ENCODE measurements at regions not wholly inside any gene's neighbourhood (a gene's known extent, or its start where the extent isn't known, plus 50 kb on each side); places are given as distances from the start of the nearest gene placed in this dataset.

- H3K4me3 Mint-ChIP-seq = no peak overlapping the region
- H3K27ac Mint-ChIP-seq = no peak overlapping the region
- DNase-seq = no peak
- no peaks in the 10 kb centered on the region; the same call in 1 of the 2 replicates for H3K27me3 Mint-ChIP-seq (ENCODE audit: insufficient read depth)
- no peaks in the 10 kb centered on the region for H3K4me1 Mint-ChIP-seq (ENCODE audit: low read depth)
- TF ChIP-seq CTCF (IDR thresholded peaks at IDR 0.05) = no peak
- H3K36me3 Mint-ChIP-seq (ENCODE audit: low read depth) = no peaks in the 10 kb centered on the region
- peaks cover 11% of the 10 kb centered on the region for H3K9me3 Mint-ChIP-seq
Measured at GRCh38 chr5:30959238-30959637, 234.2 kb upstream of the CDH6 start.

DNA sequence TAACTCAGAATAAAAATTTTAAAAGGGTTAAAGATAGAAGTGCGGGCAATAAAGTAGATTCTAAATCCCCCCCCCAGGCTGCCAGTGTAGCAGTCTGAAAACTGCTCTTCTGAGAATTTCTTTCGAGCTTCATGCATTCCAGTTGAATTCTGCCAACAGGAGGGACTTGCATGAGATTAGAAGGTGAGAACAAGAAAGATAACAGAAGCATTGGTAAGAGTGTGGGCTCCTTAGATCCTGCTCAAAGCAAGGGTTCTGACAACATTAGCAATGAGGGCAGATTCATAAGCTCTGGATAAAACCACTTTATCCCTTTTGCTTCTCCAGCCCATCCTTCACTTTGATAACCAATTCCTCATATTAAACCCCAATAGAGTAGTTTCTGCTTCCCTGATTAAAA, 235.9 kb upstream of the CDH6 start:
- Mint-ChIP-seq H3K4me3 (no peak overlapping the region), H3K9me3 (peaks cover 11% of the 10 kb centered on the region), H3K4me1 (ENCODE audit: low read depth) (no peaks in the 10 kb centered on the region), H3K27me3 (ENCODE audit: insufficient read depth) (no peaks in the 10 kb centered on the region), H3K36me3 (ENCODE audit: low read depth) (no peaks in the 10 kb centered on the region), H3K27ac (no peak overlapping the region)
- TF ChIP-seq CTCF (IDR thresholded peaks at IDR 0.05) = no peak
- DNase-seq = no peak

- DNase-seq = no peak
- peaks cover 15% of the 10 kb centered on the region for H3K9me3 Mint-ChIP-seq
- TF ChIP-seq CTCF (IDR thresholded peaks at IDR 0.05) = no peak
- H3K27ac Mint-ChIP-seq = no peak overlapping the region
- no peaks in the 10 kb centered on the region for H3K4me1 Mint-ChIP-seq (ENCODE audit: low read depth)
- H3K4me3 Mint-ChIP-seq = no peak overlapping the region
- no peaks in the 10 kb centered on the region for H3K36me3 Mint-ChIP-seq (ENCODE audit: low read depth)
- no peaks in the 10 kb centered on the region for H3K27me3 Mint-ChIP-seq (ENCODE audit: insufficient read depth)
Measured at GRCh38 chr5:30956251-30956650, 237.2 kb upstream of the CDH6 start.

DNA sequence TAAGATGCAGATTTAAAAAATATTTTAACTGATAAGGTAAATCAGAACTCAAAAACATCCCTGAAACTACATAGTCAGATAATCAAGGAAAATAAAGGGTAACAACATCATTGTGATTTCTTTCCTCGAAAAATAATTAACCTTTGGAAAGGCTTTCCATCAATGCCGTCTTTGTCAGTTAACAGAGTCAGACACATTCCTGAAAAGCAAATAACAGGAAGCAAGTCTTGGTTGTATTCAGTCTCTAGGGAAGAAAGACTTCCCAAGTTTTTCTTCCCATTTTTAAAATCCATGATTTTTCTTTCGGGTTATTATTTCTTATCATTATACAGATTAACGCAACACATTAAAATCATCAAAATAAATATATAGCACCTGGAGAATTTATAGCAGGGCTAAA, 256.4 kb upstream of the CDH6 start:
- peaks cover 4% of the 10 kb centered on the region; the same call in 1 of the 2 replicates for H3K4me1 Mint-ChIP-seq (ENCODE audit: low read depth)
- no peak overlapping the region for H3K27ac Mint-ChIP-seq
- TF ChIP-seq CTCF (IDR thresholded peaks at IDR 0.05) = no peak
- DNase-seq = no peak
- no peaks in the 10 kb centered on the region for H3K36me3 Mint-ChIP-seq (ENCODE audit: low read depth)
- H3K9me3 Mint-ChIP-seq = no peaks in the 10 kb centered on the region; the same call in 1 of the 2 replicates
- H3K27me3 Mint-ChIP-seq (ENCODE audit: insufficient read depth) = no peaks in the 10 kb centered on the region
- no peak overlapping the region for H3K4me3 Mint-ChIP-seq

DNA sequence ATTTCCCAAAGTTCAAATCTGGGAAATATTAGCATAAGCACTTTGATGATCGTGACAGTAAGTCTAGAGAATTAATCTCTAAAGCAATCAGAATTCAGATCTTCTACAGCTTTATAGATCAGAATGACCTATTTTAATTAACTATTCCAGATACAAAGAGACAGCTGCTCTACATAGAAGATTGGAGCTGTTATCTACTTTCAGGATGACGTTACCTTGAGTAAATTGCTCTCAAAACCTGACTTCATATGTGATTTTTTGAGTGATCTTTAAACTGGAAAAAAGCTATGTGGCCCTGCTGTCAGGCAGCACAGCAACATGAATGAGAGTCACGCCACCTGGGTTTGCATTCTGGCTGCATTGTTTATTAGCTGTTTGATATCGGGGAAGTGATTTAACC, 259.9 kb upstream of the CDH6 start:
- no peaks in the 10 kb centered on the region; the same call in 1 of the 2 replicates for H3K9me3 Mint-ChIP-seq
- TF ChIP-seq CTCF (IDR thresholded peaks at IDR 0.05) = no peak
- no peak overlapping the region for H3K4me3 Mint-ChIP-seq
- H3K4me1 Mint-ChIP-seq (ENCODE audit: low read depth) = peaks cover 25% of the 10 kb centered on the region; the same call in 1 of the 2 replicates
- H3K27ac Mint-ChIP-seq = no peak overlapping the region
- no peaks in the 10 kb centered on the region for H3K27me3 Mint-ChIP-seq (ENCODE audit: insufficient read depth)
- H3K36me3 Mint-ChIP-seq (ENCODE audit: low read depth) = no peaks in the 10 kb centered on the region
- DNase-seq = no peak
